ENCODE measurements at regions not wholly inside any gene's neighbourhood (a gene's known extent, or its start where the extent isn't known, plus 50 kb on each side); places are given as distances from the start of the nearest gene placed in this dataset.

DNA sequence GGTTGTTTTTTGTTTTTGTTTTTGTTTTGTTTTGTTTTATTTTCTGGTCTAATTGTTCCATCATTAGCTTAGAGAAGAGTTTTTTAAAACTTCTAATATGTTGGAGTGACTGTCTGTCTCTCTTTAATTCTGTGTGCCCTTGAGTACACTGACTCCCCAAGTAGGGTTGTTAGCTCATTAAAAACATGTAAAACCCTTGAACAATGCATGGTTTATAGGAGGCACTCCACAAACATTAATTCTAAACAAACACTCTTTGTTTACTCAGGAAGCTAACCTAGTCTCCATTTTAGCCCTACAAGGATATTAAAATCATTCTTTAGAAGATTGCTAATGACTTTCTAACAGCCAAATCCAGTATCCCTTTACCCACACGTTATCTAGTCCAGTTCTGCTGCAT, 100.5 kb downstream of the CGGBP1 start:
- TF ChIP-seq, protein P1, sequence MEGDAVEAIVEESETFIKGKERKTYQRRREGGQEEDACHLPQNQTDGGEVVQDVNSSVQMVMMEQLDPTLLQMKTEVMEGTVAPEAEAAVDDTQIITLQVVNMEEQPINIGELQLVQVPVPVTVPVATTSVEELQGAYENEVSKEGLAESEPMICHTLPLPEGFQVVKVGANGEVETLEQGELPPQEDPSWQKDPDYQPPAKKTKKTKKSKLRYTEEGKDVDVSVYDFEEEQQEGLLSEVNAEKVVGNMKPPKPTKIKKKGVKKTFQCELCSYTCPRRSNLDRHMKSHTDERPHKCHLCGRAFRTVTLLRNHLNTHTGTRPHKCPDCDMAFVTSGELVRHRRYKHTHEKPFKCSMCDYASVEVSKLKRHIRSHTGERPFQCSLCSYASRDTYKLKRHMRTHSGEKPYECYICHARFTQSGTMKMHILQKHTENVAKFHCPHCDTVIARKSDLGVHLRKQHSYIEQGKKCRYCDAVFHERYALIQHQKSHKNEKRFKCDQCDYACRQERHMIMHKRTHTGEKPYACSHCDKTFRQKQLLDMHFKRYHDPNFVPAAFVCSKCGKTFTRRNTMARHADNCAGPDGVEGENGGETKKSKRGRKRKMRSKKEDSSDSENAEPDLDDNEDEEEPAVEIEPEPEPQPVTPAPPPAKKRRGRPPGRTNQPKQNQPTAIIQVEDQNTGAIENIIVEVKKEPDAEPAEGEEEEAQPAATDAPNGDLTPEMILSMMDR (IDR thresholded peaks at IDR 0.05) = no peak
- no peak for TF ChIP-seq POLR2A (IDR thresholded peaks at IDR 0.05)
